Neuronal stem cell (in vitro differentiated cells): ENCODE measurements at regions not wholly inside any gene's neighbourhood (a gene's known extent, or its start where the extent isn't known, plus 50 kb on each side); places are given as distances from the start of the nearest gene placed in this dataset.
"Not testable (repeated sequence)": the region's sequence is repeated elsewhere in the genome, so short reads cannot be mapped to it uniquely, and the experiment has no call there.

Source experiments
- DNase-seq: peaks from one replicate; pipeline ENCODE4 v3.0.0-alpha.2; 2013; ENCODE audit warnings: low spot score
- H2AFZ ChIP-seq: one replicate; pipeline ENCODE4 v1.6.1; 2013; ENCODE audit warnings: mild to moderate bottlenecking, low read length, inconsistent platforms
- H2AK5ac ChIP-seq: 2 replicates; pipeline ENCODE4 v1.6.1; 2013; ENCODE audit warnings: low read depth, mild to moderate bottlenecking, inconsistent platforms, low read length, moderate library complexity, mixed read lengths
- H2BK120ac ChIP-seq: 2 replicates; pipeline ENCODE4 v1.6.1; 2013; ENCODE audit warnings: low read depth, mild to moderate bottlenecking, inconsistent platforms, low read length, moderate library complexity, mixed read lengths
- H2BK12ac ChIP-seq: one replicate; pipeline ENCODE4 v1.6.1; 2013; ENCODE audit warnings: low read length, inconsistent platforms
- H2BK15ac ChIP-seq: 2 replicates; pipeline ENCODE4 v1.6.1; 2013; ENCODE audit warnings: mild to moderate bottlenecking, low read length, inconsistent platforms, mixed read lengths
- H2BK5ac ChIP-seq: one replicate; pipeline ENCODE4 v1.6.1; 2013; ENCODE audit warnings: inconsistent platforms, mild to moderate bottlenecking, low read length, moderate library complexity
- H3K14ac ChIP-seq: one replicate; pipeline ENCODE4 v1.6.1; 2013; ENCODE audit warnings: low read length, inconsistent platforms
- H3K18ac ChIP-seq: 2 replicates; pipeline ENCODE4 v1.6.1; 2013; ENCODE audit warnings: low read length, inconsistent platforms
- H3K23ac ChIP-seq: 2 replicates; pipeline ENCODE4 v1.6.1; 2013; ENCODE audit warnings: low read depth, mild to moderate bottlenecking, mixed read lengths, low read length, inconsistent platforms; ENCODE audit not compliant: poor library complexity
- H3K27ac ChIP-seq: replicated peaks from 3 replicates; pipeline ENCODE4 v1.5.1; 2013; ENCODE audit warnings: low read length, inconsistent platforms
- H3K27me3 ChIP-seq, 3 experiments: 2 replicates each; pipeline ENCODE4 v1.6.1; 2013; ENCODE audit warnings: low read length in 3 of 3, mild to moderate bottlenecking in 2 of 3, inconsistent platforms in 1 of 3, low read depth in 1 of 3, mixed read lengths in 1 of 3, moderate library complexity in 1 of 3; ENCODE audit not compliant: control insufficient read depth in 3 of 3, insufficient read depth in 3 of 3
- H3K36me3 ChIP-seq, 2 donors: replicated peaks in 1 of 2; 2 replicates each; pipeline ENCODE4 v1.6.1; 2013; ENCODE audit warnings: low read length in 2 of 2; ENCODE audit not compliant: control insufficient read depth in 2 of 2, insufficient read depth in 2 of 2
- H3K4ac ChIP-seq: 2 replicates; pipeline ENCODE4 v1.6.1; 2013; ENCODE audit warnings: inconsistent platforms, mild to moderate bottlenecking, low read length, moderate library complexity
- H3K4me1 ChIP-seq, 2 donors: 1 replicate in 1 of 2; 2 replicates in 1 of 2; pipeline ENCODE4 v1.6.1; 2013; ENCODE audit warnings: low read length in 2 of 2, low read depth in 1 of 2; ENCODE audit not compliant: control insufficient read depth in 2 of 2, insufficient read depth in 1 of 2
- H3K4me2 ChIP-seq: one replicate; pipeline ENCODE4 v1.6.1; 2013; ENCODE audit warnings: mild to moderate bottlenecking, low read length, inconsistent platforms; ENCODE audit not compliant: insufficient read depth, poor library complexity, severe bottlenecking
- H3K4me3 ChIP-seq, 2 donors: 2 replicates each; pipeline ENCODE4 v1.5.1; 2013; ENCODE audit warnings: low read length in 2 of 2, mild to moderate bottlenecking in 2 of 2, inconsistent platforms in 1 of 2, moderate library complexity in 1 of 2
- H3K79me1 ChIP-seq: one replicate; pipeline ENCODE4 v1.6.1; 2013; ENCODE audit warnings: low read depth, mild to moderate bottlenecking, inconsistent platforms, low read length, moderate library complexity
- H3K9ac ChIP-seq: one replicate; pipeline ENCODE4 v1.6.1; 2013; ENCODE audit warnings: mild to moderate bottlenecking, low read depth, low read length, inconsistent platforms; ENCODE audit not compliant: poor library complexity
- H3K9me3 ChIP-seq, 2 donors: replicated peaks in 1 of 2; 2 replicates each; pipeline versions ENCODE3 to v1.6.1; 2013; ENCODE audit warnings: low read length in 2 of 2, mild to moderate bottlenecking in 2 of 2, inconsistent platforms in 1 of 2, low read depth in 1 of 2, mixed read lengths in 1 of 2, moderate library complexity in 1 of 2; ENCODE audit not compliant: control insufficient read depth in 2 of 2, insufficient read depth in 1 of 2
- H4K8ac ChIP-seq: one replicate; pipeline ENCODE4 v1.6.1; 2013; ENCODE audit warnings: low read depth, mild to moderate bottlenecking, inconsistent platforms, low read length, moderate library complexity
- H4K91ac ChIP-seq: one replicate; pipeline ENCODE4 v1.6.1; 2013; ENCODE audit warnings: low read length, low read depth, mild to moderate bottlenecking, inconsistent platforms; ENCODE audit not compliant: poor library complexity
- WGBS, 2 donors: extraction: QIAGEN DNeasy Blood & Tissue Kit; methylation state at CpG; one replicate each; pipeline ENCODE4 v1.1.7; 2013; ENCODE audit warnings: missing lambda C conversion rate in 2 of 2, mixed read lengths in 1 of 2; ENCODE audit not compliant: insufficient read length in 2 of 2, insufficient replicate concordance in 1 of 2; ENCODE audit errors: extremely low coverage in 2 of 2; 5-methylcytosine and 5-hydroxymethylcytosine counted together

- not testable (repeated sequence) for H2AFZ ChIP-seq, H4K91ac ChIP-seq
- H3K4me1 ChIP-seq = peaks cover 8 to 18% of the 10 kb centered on the region in 2 donors
These were observed 150.3 kb upstream of the C1QTNF3 start for GRCh38 chr5:34193297-34193696.

GRCh38 chr5:34193804-34194203, 150.8 kb upstream of the C1QTNF3 start:
- not testable (repeated sequence) for H3K27ac ChIP-seq, H3K27me3 ChIP-seq, H2AK5ac ChIP-seq, H3K4ac ChIP-seq, H3K23ac ChIP-seq, H4K8ac ChIP-seq, H3K14ac ChIP-seq, H3K4me3 ChIP-seq, H2AFZ ChIP-seq, H2BK15ac ChIP-seq, H3K9ac ChIP-seq, H2BK5ac ChIP-seq, H4K91ac ChIP-seq, H3K79me1 ChIP-seq, H3K18ac ChIP-seq, H3K4me2 ChIP-seq, H2BK120ac ChIP-seq, H3K9me3 ChIP-seq, DNase-seq, H2BK12ac ChIP-seq
- H3K36me3 ChIP-seq = peaks cover 2 to 27% of the 10 kb centered on the region in 2 donors
- H3K4me1 ChIP-seq = peaks cover 8 to 18% of the 10 kb centered on the region in 2 donors
- no CpG with 5 or more reads among the region's 3 CpGs for WGBS, 2 donors

More at GRCh38 chr5:34193297-34193696, 150.3 kb upstream of the C1QTNF3 start:
- DNase-seq, H2BK120ac ChIP-seq, H2BK12ac ChIP-seq, H2BK15ac ChIP-seq, H2BK5ac ChIP-seq, H3K14ac ChIP-seq, H3K23ac ChIP-seq, H4K8ac ChIP-seq, H2AK5ac ChIP-seq, H3K27ac ChIP-seq, H3K9ac ChIP-seq, H3K79me1 ChIP-seq, H3K4ac ChIP-seq, H3K9me3 ChIP-seq, H3K4me3 ChIP-seq, H3K4me2 ChIP-seq, H3K27me3 ChIP-seq: not testable (repeated sequence)
- Histone ChIP-seq H3K18ac (peak overlapping the region; percentile 90), H3K36me3 (peaks cover 2 to 27% of the 10 kb centered on the region in 2 donors)
- WGBS, 2 donors = no CpG with 5 or more reads among the region's 7 CpGs

- peaks cover 0 to 20% of the 10 kb centered on the region in 2 donors for H3K36me3 ChIP-seq
- not testable (repeated sequence) for H3K14ac ChIP-seq, H3K4me2 ChIP-seq, H3K27me3 ChIP-seq, H4K91ac ChIP-seq, H2BK5ac ChIP-seq, H3K4me3 ChIP-seq, H3K18ac ChIP-seq, H3K23ac ChIP-seq, H2AK5ac ChIP-seq, H3K9me3 ChIP-seq, H3K4ac ChIP-seq, H2AFZ ChIP-seq, H4K8ac ChIP-seq, H3K79me1 ChIP-seq, H3K27ac ChIP-seq, H2BK120ac ChIP-seq, H2BK15ac ChIP-seq, H2BK12ac ChIP-seq, H3K9ac ChIP-seq, DNase-seq
- peaks cover 8 to 17% of the 10 kb centered on the region in 2 donors for H3K4me1 ChIP-seq
- WGBS, 2 donors = no CpG with 5 or more reads among the region's 7 CpGs
These were observed 153.1 kb upstream of the C1QTNF3 start for GRCh38 chr5:34196091-34196490.

DNA sequence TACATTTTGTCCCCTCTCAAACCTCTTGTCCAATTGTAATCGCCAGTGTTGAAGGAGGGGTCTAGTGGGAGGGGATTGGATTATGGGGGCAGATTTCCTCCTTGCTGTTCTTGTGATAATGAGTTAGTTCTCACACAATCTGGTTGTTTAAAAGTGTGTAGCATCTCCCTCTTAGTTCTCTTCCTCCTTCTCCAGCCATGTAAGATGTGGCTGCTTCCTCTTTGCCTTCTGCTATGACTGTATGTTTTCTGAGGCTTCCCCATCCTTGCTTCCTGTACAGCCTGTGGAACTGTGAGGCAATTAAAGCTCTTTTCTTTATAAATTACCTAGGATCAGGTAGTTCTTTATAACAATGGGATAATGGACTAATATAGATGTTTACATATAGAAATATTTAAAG, 162.3 kb upstream of the C1QTNF3 start:
- not testable (repeated sequence) for H3K4me3 ChIP-seq, H3K27ac ChIP-seq, H3K14ac ChIP-seq, H4K91ac ChIP-seq, H2BK15ac ChIP-seq, H3K9ac ChIP-seq, H3K18ac ChIP-seq, H3K23ac ChIP-seq, H3K4me2 ChIP-seq, H2BK5ac ChIP-seq, H2AK5ac ChIP-seq, H3K4ac ChIP-seq, H4K8ac ChIP-seq, H2AFZ ChIP-seq, DNase-seq, H3K9me3 ChIP-seq, H3K36me3 ChIP-seq, H2BK120ac ChIP-seq, H3K4me1 ChIP-seq, H3K27me3 ChIP-seq, H3K79me1 ChIP-seq, H2BK12ac ChIP-seq
- WGBS, 2 donors = no CpG with 5 or more reads among the region's 1 CpG
